Ovary (tissue), 3 donors: ENCODE measurements at regions not wholly inside any gene's neighbourhood (a gene's known extent, or its start where the extent isn't known, plus 50 kb on each side); places are given as distances from the start of the nearest gene placed in this dataset.

Experiments used
- CTCF ChIP-seq, 3 donors: fragments of 450-650 bp in 2 of 3; fragments of 200-600 bp in 1 of 3; IDR thresholded peaks; one replicate each; pipeline versions ENCODE4 v1.5.1 to v1.8.0; 2016 to 2022; ENCODE audit warnings: antibody characterized with exemption in 3 of 3, mild to moderate bottlenecking in 1 of 3
- EP300 ChIP-seq: sonication (generic); formaldehyde crosslinking; IDR thresholded peaks from one replicate; pipeline ENCODE4 v1.6.1; 2017; ENCODE audit warnings: antibody characterized with exemption
- donor health status: DM: no; HTN: no; CAD: no.

GRCh38 chr3:132135628-132136333, 101.0 kb upstream of the CPNE4 start:
- no peak for TF ChIP-seq CTCF (IDR thresholded peaks at IDR 0.05)
- no peak for TF ChIP-seq EP300
